Left ventricle myocardium inferior (tissue), 1 donor: ENCODE measurements at regions not wholly inside any gene's neighbourhood (a gene's known extent, or its start where the extent isn't known, plus 50 kb on each side); places are given as distances from the start of the nearest gene placed in this dataset.

ENCODE experiments used
- DNase-seq: peaks from one replicate; pipeline ENCODE4 v3.0.0-alpha.2; 2020
- H3K27ac ChIP-seq: fragments of 200-600 bp; replicated peaks from 2 replicates; pipeline ENCODE4 v1.8.0; 2021
- H3K27me3 ChIP-seq: fragments of 200-600 bp; 2 replicates; pipeline ENCODE4 v1.8.0; 2021; ENCODE audit warnings: low read depth
- H3K36me3 ChIP-seq: fragments of 200-600 bp; 2 replicates; pipeline ENCODE4 v1.8.0; 2021
- H3K4me1 ChIP-seq: fragments of 200-600 bp; 2 replicates; pipeline ENCODE4 v1.8.0; 2021
- H3K4me3 ChIP-seq: fragments of 200-600 bp; 2 replicates; pipeline ENCODE4 v1.8.0; 2021; ENCODE audit warnings: mild to moderate bottlenecking, moderate library complexity
- H3K9me3 ChIP-seq: fragments of 200-600 bp; replicated peaks from 2 replicates; pipeline ENCODE4 v1.8.0; 2021
- CTCF ChIP-seq: fragments of 200-600 bp; IDR thresholded peaks from 2 replicates; pipeline ENCODE4 v1.8.0; 2021; ENCODE audit warnings: antibody characterized with exemption, mild to moderate bottlenecking, borderline replicate concordance
- intact Hi-C: fragments of 100-400 bp; cut with micrococcal nuclease; formaldehyde crosslinking; loops from one replicate; pipeline ENCODE4 v1.11.0; 2022
- donor health status: DM: no; HTN: yes; CAD: no; lungs with severe emphysema.

- no peak overlapping the region for H3K27ac ChIP-seq
- no peaks in the 10 kb centered on the region for H3K27me3 ChIP-seq
- DNase-seq, result no peak
- H3K4me3 ChIP-seq, result no peak overlapping the region
- H3K9me3 ChIP-seq, result peaks cover 15% of the 10 kb centered on the region
- intact Hi-C loops, result no loop called here
- no peak for TF ChIP-seq CTCF
- no peaks in the 10 kb centered on the region for H3K36me3 ChIP-seq
- no peaks in the 10 kb centered on the region for H3K4me1 ChIP-seq
Observed at GRCh38 chr6:48714250-48714649, 603.3 kb upstream of the PTCHD4 start.

- no peaks in the 10 kb centered on the region for H3K36me3 ChIP-seq
- H3K9me3 ChIP-seq, result peaks cover 15% of the 10 kb centered on the region
- TF ChIP-seq CTCF, result no peak
- intact Hi-C loops, result no loop called here
- H3K27me3 ChIP-seq, result no peaks in the 10 kb centered on the region
- H3K4me3 ChIP-seq, result no peak overlapping the region
- no peak overlapping the region for H3K27ac ChIP-seq
- DNase-seq, result no peak
- H3K4me1 ChIP-seq, result no peaks in the 10 kb centered on the region
Observed at GRCh38 chr6:48713612-48714011, 602.6 kb upstream of the PTCHD4 start.

DNA sequence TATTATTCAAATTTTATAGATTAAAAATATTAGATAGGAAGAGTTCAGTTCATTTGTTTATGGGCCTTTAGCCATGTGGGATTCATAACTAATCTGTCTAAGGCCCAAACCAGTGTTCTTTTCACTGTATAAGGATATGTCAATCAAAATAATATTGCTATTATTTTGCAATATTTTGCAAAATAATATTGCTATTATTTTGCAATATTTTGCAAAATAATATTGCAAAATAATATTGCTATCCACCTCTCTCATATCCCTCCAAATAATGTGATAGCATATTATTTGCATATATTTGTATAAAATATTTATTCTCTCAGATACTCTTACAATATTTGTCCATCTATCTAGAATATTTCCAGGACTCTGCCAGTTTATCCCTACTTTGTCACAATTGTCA lies 595.3 kb upstream of the PTCHD4 start:
- TF ChIP-seq CTCF, result no peak
- DNase-seq, result no peak

DNA sequence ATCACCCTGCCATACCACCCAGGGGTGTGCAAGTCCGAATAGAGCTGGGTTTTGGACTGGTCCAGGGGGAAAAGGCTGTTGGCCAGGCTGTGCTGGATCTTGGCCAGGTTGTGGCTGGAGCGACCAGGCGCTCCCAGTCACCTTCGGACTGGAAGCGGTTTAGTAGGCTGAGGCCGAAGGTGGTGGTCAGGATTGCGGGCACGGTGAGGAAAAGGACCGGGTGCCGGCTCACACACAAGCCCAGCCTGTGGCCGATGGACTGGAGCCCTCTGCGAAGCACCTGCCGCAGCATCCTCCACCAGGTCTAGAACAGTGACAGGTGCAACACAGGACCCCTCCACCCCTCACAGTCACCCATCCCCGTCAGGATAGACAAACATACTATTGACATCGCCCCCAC lies 590.6 kb upstream of the PTCHD4 start:
- TF ChIP-seq CTCF, result no peak
- no peaks in the 10 kb centered on the region for H3K4me1 ChIP-seq
- intact Hi-C loops, result no loop called here
- H3K4me3 ChIP-seq, result no peak overlapping the region
- no peak for DNase-seq
- peaks cover 26% of the 10 kb centered on the region for H3K9me3 ChIP-seq
- no peak overlapping the region for H3K27ac ChIP-seq
- H3K36me3 ChIP-seq, result no peaks in the 10 kb centered on the region
- no peaks in the 10 kb centered on the region for H3K27me3 ChIP-seq

More for the DNA sequence above, 595.3 kb upstream of the PTCHD4 start:
- Histone ChIP-seq H3K4me1 (no peaks in the 10 kb centered on the region), H3K9me3 (peaks cover 4% of the 10 kb centered on the region), H3K27ac (no peak overlapping the region), H3K4me3 (no peak overlapping the region), H3K27me3 (no peaks in the 10 kb centered on the region), H3K36me3 (no peaks in the 10 kb centered on the region)
- intact Hi-C loops, result no loop called here

DNA sequence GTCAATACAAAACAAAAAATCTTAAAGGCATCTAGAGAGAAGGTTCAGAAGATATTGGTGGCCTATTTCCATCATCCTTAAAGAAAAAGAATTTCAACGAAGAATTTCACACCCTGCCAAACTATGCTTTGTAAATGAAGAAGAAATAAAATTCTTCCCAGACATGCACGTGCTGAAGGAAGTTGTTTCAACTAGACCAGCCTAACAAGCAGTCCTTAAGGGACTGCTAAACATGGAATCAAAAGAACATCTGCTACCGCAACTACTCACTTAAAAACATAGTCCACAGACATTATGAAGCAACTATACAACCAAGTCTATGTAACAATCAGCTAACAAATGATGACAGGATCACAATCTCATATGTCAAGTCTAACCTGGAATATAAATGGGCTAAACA lies 584.9 kb upstream of the PTCHD4 start:
- no peaks in the 10 kb centered on the region for H3K27me3 ChIP-seq
- no peak overlapping the region for H3K27ac ChIP-seq
- DNase-seq, result no peak
- TF ChIP-seq CTCF, result no peak
- no peak overlapping the region for H3K4me3 ChIP-seq
- no peaks in the 10 kb centered on the region for H3K4me1 ChIP-seq
- intact Hi-C loops, result no loop called here
- H3K36me3 ChIP-seq, result no peaks in the 10 kb centered on the region
- H3K9me3 ChIP-seq, result peaks cover 79% of the 10 kb centered on the region

DNA sequence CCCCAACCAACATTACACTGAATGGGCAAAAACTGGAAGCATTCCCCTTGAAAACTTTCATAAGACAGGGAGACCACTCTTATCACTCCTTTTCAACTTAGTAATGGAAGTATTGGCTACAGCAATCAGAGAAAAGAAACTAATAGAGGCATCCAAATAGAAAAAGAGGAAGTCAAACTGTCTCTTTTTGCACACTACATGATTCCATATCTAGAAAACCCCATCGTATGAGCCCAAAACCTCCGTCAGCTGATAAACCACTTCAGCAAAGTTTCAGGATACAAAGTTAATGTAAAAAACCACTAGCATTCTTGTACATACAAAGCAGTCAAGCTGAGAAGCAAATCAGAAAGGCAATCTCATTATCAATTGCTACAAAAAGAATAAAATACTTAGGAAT lies 580.4 kb upstream of the PTCHD4 start:
- DNase-seq, result no peak
- no peaks in the 10 kb centered on the region for H3K27me3 ChIP-seq
- intact Hi-C loops, result no loop called here
- no peak overlapping the region for H3K4me3 ChIP-seq
- peaks cover 98% of the 10 kb centered on the region for H3K9me3 ChIP-seq
- H3K4me1 ChIP-seq, result no peaks in the 10 kb centered on the region
- H3K27ac ChIP-seq, result no peak overlapping the region
- no peaks in the 10 kb centered on the region for H3K36me3 ChIP-seq
- TF ChIP-seq CTCF, result no peak
